HEK293 (cell line): ENCODE measurements at regions not wholly inside any gene's neighbourhood (a gene's known extent, or its start where the extent isn't known, plus 50 kb on each side); places are given as distances from the start of the nearest gene placed in this dataset.

Source experiments
- CTCF ChIA-PET: fragments of 350-600 bp; formaldehyde crosslinking; extraction: SDS; loops from one replicate; lab custom pipeline; 2021; ENCODE audit warnings: antibody characterized with exemption; lab: Yijun Ruan, JAX
- POLR2A ChIA-PET: fragments of 300-600 bp; formaldehyde crosslinking; extraction: SDS; loops from one replicate; lab custom pipeline; 2020; ENCODE audit warnings: antibody characterized with exemption, inconsistent platforms; lab: Yijun Ruan, JAX
- H3K27ac ChIP-seq: fragments of 200-500 bp; sonication (Bioruptor generic); 2 replicates; pipeline ENCODE4 v1.5.1; 2014; ENCODE audit warnings: low read depth, low read length, control low read depth, inconsistent platforms; ENCODE audit errors: extremely low read depth
- H3K36me3 ChIP-seq, 2 experiments: fragments of 200-500 bp in 1 of 2; sonication (Bioruptor generic) in 1 of 2; 1 replicate in 1 of 2; 2 replicates in 1 of 2; pipeline ENCODE4 v1.5.1; 2014 to 2017; ENCODE audit warnings: inconsistent platforms in 2 of 2, low read length in 2 of 2; ENCODE audit not compliant: control insufficient read depth in 2 of 2, insufficient read depth in 1 of 2
- H3K4me1 ChIP-seq: fragments of 200-500 bp; sonication (Bioruptor generic); 2 replicates; pipeline ENCODE4 v1.5.1; 2014; ENCODE audit warnings: mild to moderate bottlenecking, low read length, inconsistent platforms; ENCODE audit not compliant: control insufficient read depth, insufficient read depth
- H3K4me3 ChIP-seq: 2 replicates; pipeline ENCODE4 v1.5.1; 2011; ENCODE audit warnings: low read depth, mild to moderate bottlenecking, control low read depth, low read length, moderate library complexity
- H3K9me3 ChIP-seq: fragments of 200-500 bp; sonication (Bioruptor generic); 2 replicates; pipeline ENCODE4 v1.5.1; 2014; ENCODE audit warnings: low read depth, low read length, inconsistent platforms; ENCODE audit not compliant: control insufficient read depth, insufficient read depth
- CTCF ChIP-seq: fragments of 450-650 bp; formaldehyde crosslinking; IDR thresholded peaks from 2 replicates; pipeline ENCODE4 v1.5.1; 2016; ENCODE audit warnings: missing biosample characterization, missing genetic modification characterization
- ELK4 ChIP-seq: IDR thresholded peaks from 2 replicates; pipeline ENCODE4 v1.6.1; 2011; ENCODE audit warnings: mild to moderate bottlenecking, low read depth, low read length, borderline replicate concordance
- PBX3 ChIP-seq: sonication (generic); formaldehyde crosslinking; IDR thresholded peaks from 2 replicates; pipeline ENCODE4 v1.8.1; 2022; ENCODE audit warnings: mild to moderate bottlenecking, moderate library complexity, missing genetic modification reagents
- REPIN1 ChIP-seq: fragments of 450-650 bp; formaldehyde crosslinking; IDR thresholded peaks from 2 replicates; pipeline ENCODE4 v1.5.1; 2017; ENCODE audit warnings: missing biosample characterization, missing genetic modification characterization, low read depth
- SALL2 ChIP-seq: fragments of 450-650 bp; formaldehyde crosslinking; IDR thresholded peaks from 2 replicates; pipeline ENCODE4 v1.5.0; 2017; ENCODE audit warnings: missing biosample characterization, mild to moderate bottlenecking, missing genetic modification characterization, borderline replicate concordance
- SETDB1 ChIP-seq: IDR thresholded peaks from one replicate; pipeline ENCODE4 v1.6.1; 2017; ENCODE audit warnings: mild to moderate bottlenecking, low read length, moderate library complexity, mixed read lengths; ENCODE audit not compliant: insufficient read length
- ZBTB49 ChIP-seq: fragments of 450-650 bp; formaldehyde crosslinking; IDR thresholded peaks from 2 replicates; pipeline ENCODE4 v1.5.1; 2016; ENCODE audit warnings: missing biosample characterization, missing genetic modification characterization, low read depth
- ZFP37 ChIP-seq: fragments of 450-650 bp; formaldehyde crosslinking; IDR thresholded peaks from 2 replicates; pipeline ENCODE4 v1.5.1; 2016; ENCODE audit warnings: missing biosample characterization, missing genetic modification characterization
- ZNF138 ChIP-seq: fragments of 450-650 bp; formaldehyde crosslinking; IDR thresholded peaks from 2 replicates; pipeline ENCODE4 v1.5.1; 2016; ENCODE audit warnings: missing biosample characterization, missing genetic modification characterization, borderline replicate concordance
- ZNF174 ChIP-seq: fragments of 450-650 bp; formaldehyde crosslinking; IDR thresholded peaks from 2 replicates; pipeline ENCODE4 v1.5.0; 2017; ENCODE audit warnings: missing biosample characterization, mild to moderate bottlenecking, missing genetic modification characterization
- ZNF19 ChIP-seq: fragments of 450-650 bp; formaldehyde crosslinking; IDR thresholded peaks from 2 replicates; pipeline ENCODE4; 2016; ENCODE audit warnings: missing biosample characterization, missing genetic modification characterization, low read depth
- ZNF223 ChIP-seq: fragments of 450-650 bp; formaldehyde crosslinking; IDR thresholded peaks from 2 replicates; pipeline ENCODE4 v1.5.1; 2016; ENCODE audit warnings: missing biosample characterization, missing genetic modification characterization
- ZNF394 ChIP-seq: fragments of 450-650 bp; formaldehyde crosslinking; IDR thresholded peaks from 2 replicates; pipeline ENCODE4 v1.5.1; 2016; ENCODE audit warnings: missing biosample characterization, missing genetic modification characterization, mild to moderate bottlenecking, moderate library complexity, borderline replicate concordance
- ZNF510 ChIP-seq: fragments of 450-650 bp; formaldehyde crosslinking; IDR thresholded peaks from 2 replicates; pipeline ENCODE4 v1.5.1; 2018; ENCODE audit warnings: mild to moderate bottlenecking, missing genetic modification characterization, missing biosample characterization; ENCODE audit not compliant: insufficient replicate concordance
- ZNF518A ChIP-seq: fragments of 450-650 bp; formaldehyde crosslinking; conservative IDR thresholded peaks from 2 replicates; pipeline ENCODE4 v1.5.1; 2016; ENCODE audit warnings: low read depth, missing biosample characterization, missing genetic modification characterization
- ZNF549 ChIP-seq: fragments of 450-650 bp; IDR thresholded peaks from 2 replicates; pipeline ENCODE4 v1.5.1; 2018; ENCODE audit warnings: missing biosample characterization, missing genetic modification characterization, mild to moderate bottlenecking, inconsistent platforms, moderate library complexity
- ZNF654 ChIP-seq: fragments of 450-650 bp; formaldehyde crosslinking; IDR thresholded peaks from 2 replicates; pipeline ENCODE4 v1.5.1; 2016; ENCODE audit warnings: low read depth, missing biosample characterization, missing genetic modification characterization
- ZNF747 ChIP-seq: fragments of 450-650 bp; formaldehyde crosslinking; IDR thresholded peaks from 2 replicates; pipeline ENCODE4 v1.5.1; 2016; ENCODE audit warnings: missing biosample characterization, missing genetic modification characterization
- ZSCAN30 ChIP-seq: fragments of 450-650 bp; IDR thresholded peaks from 2 replicates; pipeline ENCODE4 v1.5.1; 2018; ENCODE audit warnings: missing biosample characterization, mild to moderate bottlenecking, missing genetic modification characterization, moderate library complexity

GRCh38 chr2:137865954-137866540 is 98.2 kb upstream of the HNMT start:
- no peaks in the 10 kb centered on the region for H3K9me3 ChIP-seq
- no peak for TF ChIP-seq PBX3 (CRISPR knock-in tag)
- no peak for TF ChIP-seq ZNF138 (tag by site-specific recombination)
- TF ChIP-seq ZNF549 (tag by site-specific recombination), result no peak
- no peak for TF ChIP-seq ZNF174 (tag by site-specific recombination)
- TF ChIP-seq CTCF (tag by site-specific recombination), result peak; percentile 43; the same call in 1 of the 2 replicates
- TF ChIP-seq SETDB1, result no peak
- TF ChIP-seq ZNF510, result no peak
- no peak for TF ChIP-seq REPIN1 (tag by site-specific recombination)
- peak; percentile 70 for TF ChIP-seq ZNF654
- CTCF ChIA-PET, result interaction anchor here (0.6 to 3.4 kb wide), 17 partner anchors 11 to 1500 kb away, joined by 3 to 36 read pairs (median 4); no protein-coding TSS in a partner anchor
- no peaks in the 10 kb centered on the region for H3K4me1 ChIP-seq
- H3K36me3 ChIP-seq, result no peaks in the 10 kb centered on the region
- H3K4me3 ChIP-seq, result no peak overlapping the region
- no peak overlapping the region for H3K27ac ChIP-seq
- POLR2A ChIA-PET, result no interaction called here

- Histone ChIP-seq H3K9me3 (no peaks in the 10 kb centered on the region), H3K4me1 (0 out of 2 replicates have a peak, but pooled peaks cover 5% of the 10 kb centered on the region), H3K36me3 (no peaks in the 10 kb centered on the region), H3K27ac (no peak overlapping the region), H3K4me3 (no peak overlapping the region)
- TF ChIP-seq ZNF223 (tag by site-specific recombination), result no peak
- no peak for TF ChIP-seq ELK4
- ChIA-PET POLR2A (no interaction called here), CTCF (interaction anchor here (0.8 to 1.3 kb wide), 2 partner anchors 16 to 18 kb away, joined by 4 to 5 read pairs; no protein-coding TSS in a partner anchor)
Observed at GRCh38 chr2:137870682-137871081, 93.6 kb upstream of the HNMT start.

GRCh38 chr2:137872577-137872976 is 91.7 kb upstream of the HNMT start:
- CTCF ChIA-PET, result interaction anchor here (0.5 to 6.8 kb wide), 3 partner anchors 10 to 1883 kb away, joined by 3 to 48 read pairs (median 3); no protein-coding TSS in a partner anchor
- Histone ChIP-seq H3K36me3 (no peaks in the 10 kb centered on the region), H3K27ac (no peak overlapping the region), H3K9me3 (no peaks in the 10 kb centered on the region), H3K4me1 (0 out of 2 replicates have a peak, but pooled peaks cover 5% of the 10 kb centered on the region), H3K4me3 (no peak overlapping the region)
- POLR2A ChIA-PET, result no interaction called here
- TF ChIP-seq SALL2 (tag by site-specific recombination) (no peak), ZSCAN30 (tag by site-specific recombination) (no peak), ZNF19 (tag by site-specific recombination) (no peak), ZNF518A (tag by site-specific recombination) (no peak), ZNF747 (tag by site-specific recombination) (no peak), ZBTB49 (tag by site-specific recombination) (no peak), ZNF394 (tag by site-specific recombination) (no peak), ZFP37 (no peak)
